BE2C (cell line): ENCODE measurements at regions not wholly inside any gene's neighbourhood (a gene's known extent, or its start where the extent isn't known, plus 50 kb on each side); places are given as distances from the start of the nearest gene placed in this dataset.

Experiments used
- DNase-seq: peaks from one replicate; pipeline ENCODE4 v3.0.0-alpha.2; 2020
- H3K27me3 ChIP-seq: fragments of 250-450 bp; sonication (Bioruptor Pico); 2 replicates; pipeline ENCODE4 v1.5.1; 2020; ENCODE audit warnings: mild to moderate bottlenecking
- H3K36me3 ChIP-seq: fragments of 250-450 bp; sonication (Bioruptor Pico); 2 replicates; pipeline ENCODE4 v1.5.1; 2020; ENCODE audit warnings: mild to moderate bottlenecking
- H3K4me1 ChIP-seq: fragments of 250-450 bp; sonication (Bioruptor Pico); 2 replicates; pipeline ENCODE4 v1.5.1; 2020
- H3K4me3 ChIP-seq: 2 replicates; pipeline ENCODE4 v1.5.1; 2011; ENCODE audit warnings: low read depth, low read length
- H3K9me3 ChIP-seq: fragments of 250-450 bp; sonication (Bioruptor Pico); 2 replicates; pipeline ENCODE4 v1.5.1; 2020
- CTCF ChIP-seq: IDR thresholded peaks from 2 replicates; pipeline ENCODE4 v1.5.1; 2012; ENCODE audit warnings: mild to moderate bottlenecking, low read depth, low read length

- H3K4me1 ChIP-seq = no peaks in the 10 kb centered on the region
- no peak for TF ChIP-seq CTCF
- no peak for DNase-seq
- H3K9me3 ChIP-seq = no peaks in the 10 kb centered on the region
- H3K36me3 ChIP-seq = no peaks in the 10 kb centered on the region
- no peak overlapping the region for H3K4me3 ChIP-seq
- H3K27me3 ChIP-seq = no peaks in the 10 kb centered on the region
Observed at GRCh38 chr6:84500726-84501125, 263.7 kb downstream of the TBX18 start.

GRCh38 chr6:84498905-84499304, 265.5 kb downstream of the TBX18 start:
- DNase-seq = no peak
- no peaks in the 10 kb centered on the region for H3K36me3 ChIP-seq
- H3K4me3 ChIP-seq = no peak overlapping the region
- no peaks in the 10 kb centered on the region for H3K4me1 ChIP-seq
- no peaks in the 10 kb centered on the region for H3K27me3 ChIP-seq
- TF ChIP-seq CTCF = no peak
- H3K9me3 ChIP-seq = no peaks in the 10 kb centered on the region

- Histone ChIP-seq H3K36me3 (no peaks in the 10 kb centered on the region), H3K9me3 (no peaks in the 10 kb centered on the region; the same call in 1 of the 2 replicates), H3K27me3 (no peaks in the 10 kb centered on the region), H3K4me1 (no peaks in the 10 kb centered on the region), H3K4me3 (no peak overlapping the region)
- DNase-seq = no peak
- no peak for TF ChIP-seq CTCF
Observed at GRCh38 chr6:84492241-84493165, 265.1 kb upstream of the CEP162 start.

- no peak for DNase-seq
- Histone ChIP-seq H3K4me3 (no peak overlapping the region), H3K36me3 (no peaks in the 10 kb centered on the region), H3K27me3 (no peaks in the 10 kb centered on the region), H3K9me3 (no peaks in the 10 kb centered on the region; the same call in 1 of the 2 replicates), H3K4me1 (no peaks in the 10 kb centered on the region)
- TF ChIP-seq CTCF = no peak
Observed at GRCh38 chr6:84489598-84489997, 262.2 kb upstream of the CEP162 start.

GRCh38 chr6:84486526-84486925, 259.1 kb upstream of the CEP162 start:
- Histone ChIP-seq H3K4me3 (no peak overlapping the region), H3K9me3 (no peaks in the 10 kb centered on the region), H3K27me3 (no peaks in the 10 kb centered on the region), H3K36me3 (no peaks in the 10 kb centered on the region), H3K4me1 (no peaks in the 10 kb centered on the region)
- no peak for DNase-seq
- TF ChIP-seq CTCF = no peak

- no peak for DNase-seq
- H3K36me3 ChIP-seq = no peaks in the 10 kb centered on the region
- TF ChIP-seq CTCF = no peak
- H3K4me3 ChIP-seq = no peak overlapping the region
- H3K9me3 ChIP-seq = no peaks in the 10 kb centered on the region
- H3K4me1 ChIP-seq = no peaks in the 10 kb centered on the region; the same call in 1 of the 2 replicates
- no peaks in the 10 kb centered on the region for H3K27me3 ChIP-seq
Observed at GRCh38 chr6:84469144-84469543, 241.7 kb upstream of the CEP162 start.
